Adrenal gland (tissue), 5 donors: ENCODE measurements at regions not wholly inside any gene's neighbourhood (a gene's known extent, or its start where the extent isn't known, plus 50 kb on each side); places are given as distances from the start of the nearest gene placed in this dataset.

Source experiments
- POLR2A ChIP-seq, 2 donors: fragments of 450-650 bp; IDR thresholded peaks; one replicate each; pipeline ENCODE4 v1.6.1; 2017; ENCODE audit warnings: antibody characterized with exemption in 2 of 2, mild to moderate bottlenecking in 2 of 2, moderate library complexity in 1 of 2
- TF ChIP-seq, protein P1 (sequence below), 6 experiments: fragments of 450-650 bp in 4 of 6; fragments of 200-600 bp in 2 of 6; sonication (generic) in 1 of 6; IDR thresholded peaks; 1 replicate in 5 of 6; 2 replicates in 1 of 6; pipeline versions ENCODE4 v1.5.1 to v1.8.0; 2016 to 2021; ENCODE audit warnings: antibody characterized with exemption in 6 of 6, mild to moderate bottlenecking in 2 of 6, moderate library complexity in 1 of 6
- donor health status: DM: no; HTN: no; CAD: no.

GRCh38 chr10:71046747-71047146 is 158.4 kb upstream of the PCBD1 start:
- TF ChIP-seq, protein P1, sequence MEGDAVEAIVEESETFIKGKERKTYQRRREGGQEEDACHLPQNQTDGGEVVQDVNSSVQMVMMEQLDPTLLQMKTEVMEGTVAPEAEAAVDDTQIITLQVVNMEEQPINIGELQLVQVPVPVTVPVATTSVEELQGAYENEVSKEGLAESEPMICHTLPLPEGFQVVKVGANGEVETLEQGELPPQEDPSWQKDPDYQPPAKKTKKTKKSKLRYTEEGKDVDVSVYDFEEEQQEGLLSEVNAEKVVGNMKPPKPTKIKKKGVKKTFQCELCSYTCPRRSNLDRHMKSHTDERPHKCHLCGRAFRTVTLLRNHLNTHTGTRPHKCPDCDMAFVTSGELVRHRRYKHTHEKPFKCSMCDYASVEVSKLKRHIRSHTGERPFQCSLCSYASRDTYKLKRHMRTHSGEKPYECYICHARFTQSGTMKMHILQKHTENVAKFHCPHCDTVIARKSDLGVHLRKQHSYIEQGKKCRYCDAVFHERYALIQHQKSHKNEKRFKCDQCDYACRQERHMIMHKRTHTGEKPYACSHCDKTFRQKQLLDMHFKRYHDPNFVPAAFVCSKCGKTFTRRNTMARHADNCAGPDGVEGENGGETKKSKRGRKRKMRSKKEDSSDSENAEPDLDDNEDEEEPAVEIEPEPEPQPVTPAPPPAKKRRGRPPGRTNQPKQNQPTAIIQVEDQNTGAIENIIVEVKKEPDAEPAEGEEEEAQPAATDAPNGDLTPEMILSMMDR (IDR thresholded peaks at IDR 0.05), result no peak
- no peak for TF ChIP-seq POLR2A (IDR thresholded peaks at IDR 0.05)
